ENCODE measurements at regions not wholly inside any gene's neighbourhood (a gene's known extent, or its start where the extent isn't known, plus 50 kb on each side); places are given as distances from the start of the nearest gene placed in this dataset.

- DNase-seq (ENCODE audit: low read depth in 3 of 3): no peak
Observed at GRCh38 chr12:113766131-113766878, 199.8 kb downstream of the RBM19 start.

- DNase-seq (ENCODE audit: low read depth in 3 of 3): no peak
Observed at GRCh38 chr12:113764661-113765060, 201.5 kb downstream of the RBM19 start.

GRCh38 chr12:113762882-113763816 is 203.0 kb downstream of the RBM19 start:
- no peak for DNase-seq (ENCODE audit: low read depth in 3 of 3)

GRCh38 chr12:113762155-113762881 is 203.8 kb downstream of the RBM19 start:
- no peak for DNase-seq (ENCODE audit: low read depth in 3 of 3)

GRCh38 chr12:113759135-113759534 is 207.0 kb downstream of the RBM19 start:
- no peak for DNase-seq (ENCODE audit: low read depth in 3 of 3)

- no peak for DNase-seq (ENCODE audit: low read depth in 3 of 3)
Observed at GRCh38 chr12:113758165-113758924, 207.8 kb downstream of the RBM19 start.

GRCh38 chr12:113757221-113758002 is 208.7 kb downstream of the RBM19 start:
- no peak for DNase-seq (ENCODE audit: low read depth in 3 of 3)

- no peak for DNase-seq (ENCODE audit: low read depth in 3 of 3)
Observed at GRCh38 chr12:113756609-113757008, 209.5 kb downstream of the RBM19 start.

GRCh38 chr12:113755098-113755497 is 211.0 kb downstream of the RBM19 start:
- no peak for DNase-seq (ENCODE audit: low read depth in 3 of 3)

GRCh38 chr12:113751513-113751912 is 214.6 kb downstream of the RBM19 start:
- no peak for DNase-seq (ENCODE audit: low read depth in 3 of 3)

GRCh38 chr12:113749433-113749815 is 216.7 kb downstream of the RBM19 start:
- DNase-seq (ENCODE audit: low read depth in 3 of 3): no peak

GRCh38 chr12:113748707-113749432 is 217.3 kb downstream of the RBM19 start:
- DNase-seq (ENCODE audit: low read depth in 3 of 3): no peak

GRCh38 chr12:113747017-113747416 is 219.1 kb downstream of the RBM19 start:
- DNase-seq (ENCODE audit: low read depth in 3 of 3): no peak

- DNase-seq (ENCODE audit: low read depth in 3 of 3): no peak
Observed at GRCh38 chr12:113744802-113745395, 221.2 kb downstream of the RBM19 start.

GRCh38 chr12:113742801-113743200 is 223.3 kb downstream of the RBM19 start:
- DNase-seq (ENCODE audit: low read depth in 3 of 3): no peak

GRCh38 chr12:113740699-113741098 is 225.4 kb downstream of the RBM19 start:
- no peak for DNase-seq (ENCODE audit: low read depth in 3 of 3)

- DNase-seq (ENCODE audit: low read depth in 3 of 3): no peak
Observed at GRCh38 chr12:113735131-113735530, 231.0 kb downstream of the RBM19 start.

- no peak for DNase-seq (ENCODE audit: low read depth in 3 of 3)
Observed at GRCh38 chr12:113734503-113734902, 231.6 kb downstream of the RBM19 start.

- no peak for DNase-seq (ENCODE audit: low read depth in 3 of 3)
Observed at GRCh38 chr12:113732916-113733315, 233.2 kb downstream of the RBM19 start.

GRCh38 chr12:113727651-113728061 is 238.5 kb downstream of the RBM19 start:
- no peak for DNase-seq (ENCODE audit: low read depth in 3 of 3)
